HUES48 (cell line): ENCODE measurements at regions not wholly inside any gene's neighbourhood (a gene's known extent, or its start where the extent isn't known, plus 50 kb on each side); places are given as distances from the start of the nearest gene placed in this dataset.
"Not testable (repeated sequence)": the region's sequence is repeated elsewhere in the genome, so short reads cannot be mapped to it uniquely, and the experiment has no call there.

Experiments used
- H3K27ac ChIP-seq: one replicate; pipeline ENCODE4 v1.7.0; 2013; ENCODE audit warnings: low read depth, low read length, inconsistent platforms
- H3K27me3 ChIP-seq: 2 replicates; pipeline ENCODE4 v1.6.1; 2013; ENCODE audit warnings: mild to moderate bottlenecking, low read length; ENCODE audit not compliant: control insufficient read depth, insufficient read depth
- H3K36me3 ChIP-seq: 2 replicates; pipeline ENCODE4 v1.6.1; 2013; ENCODE audit warnings: low read length; ENCODE audit not compliant: control insufficient read depth, insufficient read depth
- H3K4me1 ChIP-seq: 2 replicates; pipeline ENCODE4 v1.6.1; 2013; ENCODE audit warnings: mild to moderate bottlenecking, low read length; ENCODE audit not compliant: control insufficient read depth, insufficient read depth
- H3K4me3 ChIP-seq: 2 replicates; pipeline ENCODE4 v1.5.1; 2013; ENCODE audit warnings: mild to moderate bottlenecking, low read depth, low read length
- H3K9ac ChIP-seq: 2 replicates; pipeline ENCODE4 v1.6.1; 2013; ENCODE audit warnings: mild to moderate bottlenecking, low read depth, low read length, moderate library complexity
- H3K9me3 ChIP-seq: 2 replicates; pipeline ENCODE4 v1.6.1; 2013; ENCODE audit warnings: low read length; ENCODE audit not compliant: control insufficient read depth, insufficient read depth

DNA sequence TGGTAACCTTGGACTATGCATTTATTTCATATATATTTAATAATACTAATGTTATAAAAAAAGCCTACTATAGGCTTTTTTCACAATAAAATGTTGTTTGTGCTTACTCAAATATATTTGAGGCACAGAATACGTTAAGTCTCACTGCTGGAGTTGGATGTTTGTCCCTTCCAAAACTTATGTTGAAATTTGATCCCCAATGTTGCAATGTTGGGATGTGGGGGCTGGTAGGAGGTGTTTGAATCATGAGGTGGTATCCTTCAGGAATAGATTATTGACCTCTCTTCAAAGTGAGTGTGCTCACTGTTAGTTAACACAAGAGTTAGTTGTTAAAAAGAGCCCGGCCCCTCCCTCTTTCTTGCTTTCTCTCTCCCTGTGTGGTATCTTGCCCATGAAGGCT is 1295.9 kb downstream of the JRKL start:
- Histone ChIP-seq H3K9ac (no peak overlapping the region), H3K27ac (no peak overlapping the region), H3K36me3 (no peaks in the 10 kb centered on the region), H3K4me3 (no peak overlapping the region), H3K4me1 (peaks cover 12% of the 10 kb centered on the region), H3K27me3 (no peaks in the 10 kb centered on the region), H3K9me3 (no peaks in the 10 kb centered on the region)

GRCh38 chr11:97687111-97687510 is 1297.3 kb downstream of the JRKL start:
- H3K4me3 ChIP-seq: no peak overlapping the region
- H3K4me1 ChIP-seq: peaks cover 12% of the 10 kb centered on the region
- H3K9me3 ChIP-seq: no peaks in the 10 kb centered on the region
- H3K9ac ChIP-seq: no peak overlapping the region
- no peaks in the 10 kb centered on the region for H3K36me3 ChIP-seq
- H3K27me3 ChIP-seq: no peaks in the 10 kb centered on the region
- no peak overlapping the region for H3K27ac ChIP-seq

DNA sequence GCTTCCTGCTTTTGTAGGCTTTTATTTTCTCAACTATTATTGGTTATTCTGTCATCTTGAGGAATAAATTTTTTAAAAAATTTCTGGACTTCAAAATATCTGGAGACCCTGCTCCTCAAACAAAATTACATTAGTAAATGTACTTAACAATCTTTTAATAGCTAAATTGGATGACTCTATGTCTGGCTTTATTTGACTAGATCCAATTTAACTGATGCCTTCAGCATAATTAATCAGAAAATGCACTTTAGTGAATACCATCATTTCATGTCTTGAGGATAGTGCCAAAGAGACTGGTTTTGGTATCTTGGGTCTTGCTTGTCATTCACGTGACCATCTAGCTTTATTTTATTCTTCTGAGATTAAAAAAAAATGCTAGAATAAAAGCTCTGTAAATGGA is 1301.2 kb downstream of the JRKL start:
- no peaks in the 10 kb centered on the region for H3K27me3 ChIP-seq

DNA sequence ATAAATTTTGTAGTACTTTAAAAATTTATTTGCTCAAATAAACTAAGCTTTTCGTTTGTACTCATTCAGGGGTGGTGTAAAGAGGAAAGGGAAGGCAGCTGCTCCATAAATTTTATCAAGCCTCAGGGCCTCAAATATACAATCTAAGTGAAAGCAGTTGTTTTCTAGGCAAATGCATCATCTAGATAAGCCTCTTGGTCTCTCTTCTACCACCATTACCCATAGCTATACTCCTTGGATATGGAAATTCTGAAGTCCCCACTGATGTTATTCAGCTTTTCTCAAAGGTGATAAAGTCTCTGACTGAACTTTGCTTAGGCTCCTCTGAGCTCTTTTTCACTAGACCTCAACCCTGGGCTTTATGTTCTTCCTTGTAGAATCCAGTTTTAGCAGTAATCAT is 1313.1 kb downstream of the JRKL start:
- Histone ChIP-seq H3K4me3 (no peak overlapping the region), H3K4me1 (no peaks in the 10 kb centered on the region), H3K9ac (no peak overlapping the region), H3K27me3 (no peaks in the 10 kb centered on the region), H3K9me3 (no peaks in the 10 kb centered on the region), H3K36me3 (no peaks in the 10 kb centered on the region), H3K27ac (no peak overlapping the region)

More for the DNA sequence above, 1301.2 kb downstream of the JRKL start:
- no peak overlapping the region for H3K27ac ChIP-seq
- no peak overlapping the region for H3K4me3 ChIP-seq
- H3K36me3 ChIP-seq: no peaks in the 10 kb centered on the region
- H3K4me1 ChIP-seq: peaks cover 6% of the 10 kb centered on the region
- no peak overlapping the region for H3K9ac ChIP-seq
- H3K9me3 ChIP-seq: no peaks in the 10 kb centered on the region

GRCh38 chr11:97703851-97704250 is 1314.0 kb downstream of the JRKL start:
- Histone ChIP-seq H3K27ac (no peak overlapping the region), H3K9me3 (no peaks in the 10 kb centered on the region), H3K27me3 (no peaks in the 10 kb centered on the region), H3K4me1 (no peaks in the 10 kb centered on the region), H3K36me3 (no peaks in the 10 kb centered on the region), H3K4me3 (no peak overlapping the region), H3K9ac (no peak overlapping the region)

DNA sequence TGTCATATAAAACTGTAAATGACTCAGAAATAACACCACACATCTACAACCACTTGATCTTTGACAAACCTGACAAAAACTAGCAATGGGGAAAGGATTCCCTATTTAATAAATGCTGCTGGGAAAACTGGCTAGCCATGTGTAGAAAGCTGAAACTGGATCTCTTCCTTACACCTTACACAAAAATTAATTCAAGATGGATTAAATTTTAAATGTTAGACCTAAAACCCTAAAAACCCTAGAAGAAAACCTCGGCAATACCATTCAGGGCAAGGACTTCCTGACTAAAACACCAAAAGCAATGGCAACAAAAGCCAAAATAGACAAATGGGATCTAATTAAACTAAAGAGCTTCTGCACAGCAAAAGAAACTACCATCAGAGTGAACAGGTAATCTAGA is 1315.3 kb upstream of the CNTN5 start:
- not testable (repeated sequence) for H3K36me3 ChIP-seq, H3K27ac ChIP-seq, H3K9ac ChIP-seq, H3K9me3 ChIP-seq, H3K4me3 ChIP-seq, H3K27me3 ChIP-seq, H3K4me1 ChIP-seq

DNA sequence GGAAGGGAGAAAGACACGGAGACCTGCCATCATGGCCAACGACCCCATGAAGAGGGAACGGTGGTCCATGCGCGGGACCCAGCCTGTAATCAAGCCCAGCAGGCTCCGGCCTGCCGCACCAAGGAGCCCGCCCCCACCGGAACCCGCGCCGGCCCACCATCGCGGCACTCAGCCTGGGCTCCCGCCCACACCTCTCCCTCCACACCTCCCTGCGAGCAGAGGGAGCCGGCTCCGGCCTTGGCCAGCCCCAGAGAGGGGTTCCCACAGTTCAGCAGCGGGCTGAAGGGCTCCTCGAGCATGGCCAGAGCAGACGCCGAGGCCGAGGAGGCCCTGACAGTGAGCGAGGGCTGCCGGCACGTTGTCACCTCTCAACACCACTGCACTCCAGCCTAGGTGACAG is 1302.8 kb upstream of the CNTN5 start:
- Histone ChIP-seq H3K27me3 (no peaks in the 10 kb centered on the region), H3K4me1 (peaks cover 11% of the 10 kb centered on the region), H3K4me3 (no peak overlapping the region), H3K9me3 (no peaks in the 10 kb centered on the region), H3K9ac (no peak overlapping the region), H3K27ac (no peak overlapping the region), H3K36me3 (no peaks in the 10 kb centered on the region)

DNA sequence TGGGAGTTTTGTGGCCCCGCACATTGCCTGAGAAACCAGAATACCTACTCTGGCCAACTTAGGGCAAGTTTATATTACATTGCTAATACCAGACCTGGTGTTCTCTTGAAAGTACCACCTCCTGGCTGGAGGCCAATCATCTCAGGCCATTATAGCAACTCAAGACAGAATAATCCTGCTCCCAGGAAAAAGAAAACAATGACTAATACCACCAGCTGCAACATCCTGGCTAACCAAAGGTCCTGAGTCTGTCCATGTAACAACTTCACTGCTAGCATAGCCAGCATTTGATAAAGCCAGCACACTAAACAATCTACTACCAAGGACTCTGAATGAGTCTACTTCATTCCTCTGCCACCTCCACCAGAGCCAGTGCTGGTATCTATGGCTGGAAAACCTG is 1298.7 kb upstream of the CNTN5 start:
- peak overlapping the region; percentile 84 for H3K27ac ChIP-seq
- no peaks in the 10 kb centered on the region for H3K36me3 ChIP-seq
- H3K4me1 ChIP-seq: peaks cover 23% of the 10 kb centered on the region
- no peak overlapping the region for H3K4me3 ChIP-seq
- H3K27me3 ChIP-seq: no peaks in the 10 kb centered on the region
- H3K9ac ChIP-seq: no peak overlapping the region
- no peaks in the 10 kb centered on the region for H3K9me3 ChIP-seq

DNA sequence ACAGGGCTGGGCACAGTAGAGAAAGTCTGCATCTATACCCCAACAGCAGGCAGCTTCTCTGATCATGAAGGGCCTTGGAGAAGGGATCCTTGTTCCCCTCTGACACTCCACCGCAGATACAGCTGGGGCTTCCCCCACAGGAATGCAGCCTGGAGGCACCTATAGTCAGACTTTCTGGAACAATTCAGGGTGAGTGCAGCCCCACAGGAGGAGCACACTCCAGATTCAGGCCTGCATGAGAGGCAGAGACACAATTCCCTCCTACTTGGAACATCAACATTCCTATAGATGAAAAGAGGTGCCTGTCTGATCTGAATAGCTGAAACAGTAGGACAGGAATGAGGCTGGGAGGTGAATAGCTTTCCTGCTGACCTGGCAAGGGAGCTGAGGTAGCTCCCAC is 1298.0 kb upstream of the CNTN5 start:
- Histone ChIP-seq H3K27ac (peak overlapping the region; percentile 84), H3K9me3 (no peaks in the 10 kb centered on the region), H3K27me3 (no peaks in the 10 kb centered on the region), H3K4me1 (peaks cover 23% of the 10 kb centered on the region), H3K36me3 (no peaks in the 10 kb centered on the region), H3K9ac (no peak overlapping the region), H3K4me3 (no peak overlapping the region; the same call in 1 of the 2 replicates)

- Histone ChIP-seq H3K9ac (no peak overlapping the region), H3K4me1 (peaks cover 10% of the 10 kb centered on the region), H3K9me3 (no peaks in the 10 kb centered on the region), H3K27me3 (no peaks in the 10 kb centered on the region), H3K4me3 (no peak overlapping the region), H3K27ac (no peak overlapping the region), H3K36me3 (no peaks in the 10 kb centered on the region)
These were observed 1291.0 kb upstream of the CNTN5 start for GRCh38 chr11:97729546-97730272.

DNA sequence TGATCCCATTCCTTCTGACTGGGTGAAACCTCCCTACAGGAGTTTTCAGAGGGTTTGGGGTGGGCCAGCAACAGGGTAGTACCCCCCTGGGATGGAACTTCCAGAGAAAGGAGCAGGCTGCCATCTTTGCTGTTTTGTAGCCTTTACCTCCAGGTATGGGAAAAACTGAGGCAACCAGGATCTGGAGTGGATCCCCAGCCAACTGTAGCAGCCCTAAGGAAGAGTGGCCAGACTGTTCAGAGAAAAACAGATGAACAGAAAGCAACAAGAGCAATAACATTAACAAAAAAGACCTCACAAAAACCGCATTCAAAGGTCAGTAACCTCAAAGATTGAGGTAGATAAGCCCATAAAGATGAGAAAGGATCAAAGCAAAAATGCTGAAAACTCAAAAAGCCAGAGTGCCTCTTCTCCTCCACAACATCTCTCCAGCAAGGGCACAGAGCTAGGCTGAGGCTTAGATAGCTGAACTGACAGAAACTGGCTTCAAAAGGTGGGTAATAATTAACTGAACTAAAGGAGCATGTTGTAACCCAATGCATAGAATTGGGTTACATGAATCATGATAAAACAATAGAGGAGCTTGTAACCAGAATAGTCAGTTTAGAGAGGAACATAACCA is 1288.6 kb upstream of the CNTN5 start:
- Histone ChIP-seq H3K27ac (no peak overlapping the region), H3K36me3 (no peaks in the 10 kb centered on the region), H3K9me3 (no peaks in the 10 kb centered on the region), H3K9ac (no peak overlapping the region), H3K4me1 (peaks cover 10% of the 10 kb centered on the region), H3K27me3 (no peaks in the 10 kb centered on the region), H3K4me3 (no peak overlapping the region)
